OCI-LY1 (cell line): ENCODE measurements at regions not wholly inside any gene's neighbourhood (a gene's known extent, or its start where the extent isn't known, plus 50 kb on each side); places are given as distances from the start of the nearest gene placed in this dataset.

ENCODE experiments used
- H2AFZ ChIP-seq: fragments of 200-600 bp; sonication (generic), shearing (Covaris generic); 2 replicates; pipeline ENCODE4 v1.6.0; 2014; ENCODE audit warnings: antibody characterized with exemption, mild to moderate bottlenecking, low read length
- H3F3A ChIP-seq: fragments of 200-600 bp; sonication (generic), shearing (Covaris generic); 2 replicates; pipeline ENCODE4 v1.6.0; 2014; ENCODE audit warnings: mild to moderate bottlenecking, antibody characterized with exemption, low read length, moderate library complexity; ENCODE audit not compliant: insufficient read depth
- H3K27ac ChIP-seq: fragments of 200-600 bp; sonication (generic); 2 replicates; pipeline ENCODE4 v1.5.1; 2014; ENCODE audit warnings: low read length, mixed run types, mild to moderate bottlenecking, low read depth; ENCODE audit not compliant: poor library complexity, severe bottlenecking
- H3K27me3 ChIP-seq: fragments of 200-600 bp; sonication (generic); 2 replicates; pipeline ENCODE4 v1.6.0; 2014; ENCODE audit warnings: antibody characterized with exemption, mild to moderate bottlenecking, low read length, moderate library complexity; ENCODE audit not compliant: insufficient read depth
- H3K36me3 ChIP-seq: fragments of 200-600 bp; sonication (generic); 2 replicates; pipeline ENCODE4 v1.6.1; 2014; ENCODE audit warnings: mild to moderate bottlenecking, antibody characterized with exemption, low read length, moderate library complexity, mixed read lengths; ENCODE audit not compliant: insufficient read depth
- H3K4me1 ChIP-seq: fragments of 200-600 bp; sonication (generic); 2 replicates; pipeline ENCODE4 v1.5.1; 2014; ENCODE audit warnings: mild to moderate bottlenecking, low read length, moderate library complexity; ENCODE audit not compliant: insufficient read depth, severe bottlenecking
- H3K4me2 ChIP-seq: fragments of 200-600 bp; sonication (generic), shearing (Covaris generic); 2 replicates; pipeline ENCODE4 v1.6.1; 2014; ENCODE audit warnings: low read length
- H3K4me3 ChIP-seq: fragments of 200-600 bp; sonication (generic); 2 replicates; pipeline ENCODE4 v1.5.1; 2014; ENCODE audit warnings: low read length, low read depth, mild to moderate bottlenecking, mixed read lengths; ENCODE audit not compliant: poor library complexity, severe bottlenecking
- H3K79me2 ChIP-seq: fragments of 200-600 bp; shearing (Covaris generic); 2 replicates; pipeline ENCODE4 v1.6.1; 2016; ENCODE audit warnings: mixed run types, low read length, mixed read lengths; ENCODE audit not compliant: insufficient read depth
- H3K9ac ChIP-seq: fragments of 200-600 bp; sonication (generic), shearing (Covaris generic); 2 replicates; pipeline ENCODE4 v1.6.1; 2014; ENCODE audit warnings: mild to moderate bottlenecking, low read length, mixed read lengths
- H3K9me2 ChIP-seq: fragments of 200-600 bp; sonication (generic), shearing (Covaris generic); 2 replicates; pipeline ENCODE4 v1.6.1; 2014; ENCODE audit warnings: low read depth, mild to moderate bottlenecking, low read length, mixed read lengths
- H3K9me3 ChIP-seq: fragments of 200-600 bp; shearing (Covaris generic); 2 replicates; pipeline ENCODE4 v1.6.1; 2014; ENCODE audit warnings: low read length, mixed read lengths
- H4K20me1 ChIP-seq: fragments of 200-600 bp; sonication (generic), shearing (Covaris generic); 2 replicates; pipeline ENCODE4 v1.6.0; 2016; ENCODE audit warnings: mild to moderate bottlenecking, low read length; ENCODE audit not compliant: insufficient read depth
- EZH2 ChIP-seq: fragments of 200-600 bp; sonication (generic), shearing (Covaris generic); IDR thresholded peaks from 2 replicates; pipeline ENCODE4 v1.8.0; 2017; ENCODE audit warnings: borderline replicate concordance, mixed run types, mild to moderate bottlenecking, antibody characterized with exemption, low read length, moderate library complexity, mixed read lengths
- TF ChIP-seq, protein P1 (sequence below): fragments of 200-600 bp; sonication (generic), shearing (Covaris generic); IDR thresholded peaks from 2 replicates; pipeline ENCODE4 v1.5.1; 2017; ENCODE audit warnings: mild to moderate bottlenecking, antibody characterized with exemption, low read length, moderate library complexity, mixed read lengths

GRCh38 chr17:77681861-77682260 lies 276.6 kb upstream of the TNRC6C start:
- H2AFZ ChIP-seq: no peak overlapping the region
- no peaks in the 10 kb centered on the region; the same call in 1 of the 2 replicates for H3K27me3 ChIP-seq

DNA sequence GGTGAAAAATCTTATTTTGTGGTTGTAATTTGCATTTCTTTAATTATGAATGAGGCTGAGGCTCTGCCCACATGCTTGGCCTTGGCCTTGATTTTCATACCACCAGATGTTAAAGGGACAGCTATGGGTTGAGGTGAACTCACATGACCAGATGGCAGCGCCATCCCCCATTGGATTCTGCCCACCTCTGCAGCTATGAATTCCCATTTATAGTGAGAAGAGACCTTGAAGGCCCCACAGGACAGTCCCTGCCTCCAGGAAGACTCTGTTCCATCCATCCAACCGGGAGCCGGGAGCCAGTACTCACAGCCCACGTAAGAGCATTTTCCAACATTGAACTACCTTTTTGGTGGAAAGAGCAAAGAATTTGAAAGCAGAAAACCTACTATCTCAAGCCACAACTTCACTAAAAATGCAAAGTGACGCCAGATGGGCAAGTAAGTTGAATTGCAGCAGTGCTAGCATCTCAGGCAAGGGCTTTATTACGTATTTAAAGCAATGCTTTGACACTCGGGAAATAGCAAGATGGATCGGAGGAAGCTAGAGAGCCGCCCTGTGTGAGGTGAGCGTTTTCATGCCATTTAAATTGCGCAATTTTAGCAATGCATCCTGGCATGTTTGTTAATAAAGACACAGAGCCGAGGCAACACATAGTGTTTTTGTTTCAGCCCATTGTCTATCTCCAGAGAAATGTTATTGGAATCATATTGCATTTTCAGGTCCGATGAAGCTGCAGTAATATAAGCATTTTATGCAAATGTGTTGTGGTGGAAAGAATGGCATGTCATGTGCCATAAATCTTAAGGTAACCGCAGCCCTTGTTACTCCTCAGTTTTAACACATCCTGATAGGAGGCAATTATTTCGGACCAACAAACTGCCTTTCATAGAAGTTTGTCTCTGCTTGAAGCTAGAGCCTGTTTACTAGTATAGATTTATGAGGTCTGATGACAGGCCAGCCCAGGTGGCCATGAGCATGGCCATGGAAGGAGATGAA lies 273.4 kb upstream of the TNRC6C start:
- Histone ChIP-seq H2AFZ (no peak overlapping the region), H3K79me2 (no peaks in the 10 kb centered on the region), H3K4me3 (no peak overlapping the region), H3K9me2 (no peaks in the 10 kb centered on the region), H3K9ac (no peak overlapping the region), H3K4me2 (no peak overlapping the region), H4K20me1 (no peaks in the 10 kb centered on the region), H3F3A (no peaks in the 10 kb centered on the region), H3K4me1 (no peaks in the 10 kb centered on the region), H3K36me3 (no peaks in the 10 kb centered on the region), H3K27me3 (peaks cover 5% of the 10 kb centered on the region; the same call in 1 of the 2 replicates), H3K27ac (no peak overlapping the region), H3K9me3 (no peaks in the 10 kb centered on the region)
- TF ChIP-seq, protein P1, sequence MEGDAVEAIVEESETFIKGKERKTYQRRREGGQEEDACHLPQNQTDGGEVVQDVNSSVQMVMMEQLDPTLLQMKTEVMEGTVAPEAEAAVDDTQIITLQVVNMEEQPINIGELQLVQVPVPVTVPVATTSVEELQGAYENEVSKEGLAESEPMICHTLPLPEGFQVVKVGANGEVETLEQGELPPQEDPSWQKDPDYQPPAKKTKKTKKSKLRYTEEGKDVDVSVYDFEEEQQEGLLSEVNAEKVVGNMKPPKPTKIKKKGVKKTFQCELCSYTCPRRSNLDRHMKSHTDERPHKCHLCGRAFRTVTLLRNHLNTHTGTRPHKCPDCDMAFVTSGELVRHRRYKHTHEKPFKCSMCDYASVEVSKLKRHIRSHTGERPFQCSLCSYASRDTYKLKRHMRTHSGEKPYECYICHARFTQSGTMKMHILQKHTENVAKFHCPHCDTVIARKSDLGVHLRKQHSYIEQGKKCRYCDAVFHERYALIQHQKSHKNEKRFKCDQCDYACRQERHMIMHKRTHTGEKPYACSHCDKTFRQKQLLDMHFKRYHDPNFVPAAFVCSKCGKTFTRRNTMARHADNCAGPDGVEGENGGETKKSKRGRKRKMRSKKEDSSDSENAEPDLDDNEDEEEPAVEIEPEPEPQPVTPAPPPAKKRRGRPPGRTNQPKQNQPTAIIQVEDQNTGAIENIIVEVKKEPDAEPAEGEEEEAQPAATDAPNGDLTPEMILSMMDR: no peak
- TF ChIP-seq EZH2: no peak

More at GRCh38 chr17:77681861-77682260, 276.6 kb upstream of the TNRC6C start:
- H3K27ac ChIP-seq: no peak overlapping the region
- H3K9ac ChIP-seq: no peak overlapping the region
- H3K4me3 ChIP-seq: no peak overlapping the region
- H3K79me2 ChIP-seq: no peaks in the 10 kb centered on the region
- no peaks in the 10 kb centered on the region for H4K20me1 ChIP-seq
- H3F3A ChIP-seq: no peaks in the 10 kb centered on the region
- no peaks in the 10 kb centered on the region for H3K36me3 ChIP-seq
- no peak overlapping the region for H3K4me2 ChIP-seq
- TF ChIP-seq, protein P1: no peak
- no peak for TF ChIP-seq EZH2
- no peaks in the 10 kb centered on the region for H3K9me2 ChIP-seq
- H3K9me3 ChIP-seq: no peaks in the 10 kb centered on the region
- H3K4me1 ChIP-seq: no peaks in the 10 kb centered on the region

DNA sequence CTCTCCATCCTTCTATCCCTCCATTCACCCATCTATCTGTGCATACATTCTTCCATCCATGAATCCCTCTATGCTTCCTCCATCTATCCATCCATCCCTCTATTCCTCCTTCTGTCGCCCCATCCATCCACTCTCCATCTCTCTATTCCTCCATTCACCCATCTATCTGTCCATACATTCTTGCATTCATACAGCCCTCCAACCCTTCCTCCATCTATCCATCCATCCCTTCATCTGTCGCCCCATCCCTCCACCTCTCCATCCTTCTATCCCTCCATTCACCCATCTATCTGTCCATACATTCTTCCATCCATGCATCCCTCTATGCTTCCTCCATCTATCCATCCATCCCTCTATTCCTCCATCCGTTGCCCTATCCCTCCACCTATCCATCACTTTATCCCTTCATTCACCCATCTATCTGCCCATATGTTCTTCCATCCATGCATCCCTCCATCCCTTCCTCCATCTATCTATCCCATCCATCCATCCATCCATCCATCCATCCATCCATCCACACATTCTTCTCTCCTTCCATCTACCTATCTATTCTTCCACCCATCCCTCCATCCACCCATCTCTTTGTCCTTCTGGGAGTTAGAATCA lies 272.5 kb upstream of the TNRC6C start:
- Histone ChIP-seq H4K20me1 (no peaks in the 10 kb centered on the region), H3F3A (no peaks in the 10 kb centered on the region), H2AFZ (no peak overlapping the region), H3K9me3 (no peaks in the 10 kb centered on the region), H3K36me3 (no peaks in the 10 kb centered on the region), H3K9ac (no peak overlapping the region), H3K9me2 (no peaks in the 10 kb centered on the region), H3K27ac (no peak overlapping the region), H3K79me2 (no peaks in the 10 kb centered on the region), H3K4me2 (no peak overlapping the region), H3K27me3 (peaks cover 5% of the 10 kb centered on the region; the same call in 1 of the 2 replicates), H3K4me1 (no peaks in the 10 kb centered on the region), H3K4me3 (no peak overlapping the region)
- TF ChIP-seq, protein P1: no peak
- TF ChIP-seq EZH2: no peak
